Posterior vena cava (tissue), 2 donors: ENCODE measurements at regions not wholly inside any gene's neighbourhood (a gene's known extent, or its start where the extent isn't known, plus 50 kb on each side); places are given as distances from the start of the nearest gene placed in this dataset.

ENCODE experiments used
- DNase-seq: peaks from one replicate; pipeline ENCODE4 v3.0.0-alpha.2; 2020; ENCODE audit warnings: low spot score
- intact Hi-C, 2 donors: fragments of 100-400 bp; cut with DNase I; formaldehyde crosslinking; loops; one replicate each; pipeline versions ENCODE4 v1.14.1 to v1.14.2; 2022 to 2023
- donor health status: DM: yes; HTN: yes; CAD: no.
- donor health status: DM: yes; HTN: yes; CAD: no.

DNA sequence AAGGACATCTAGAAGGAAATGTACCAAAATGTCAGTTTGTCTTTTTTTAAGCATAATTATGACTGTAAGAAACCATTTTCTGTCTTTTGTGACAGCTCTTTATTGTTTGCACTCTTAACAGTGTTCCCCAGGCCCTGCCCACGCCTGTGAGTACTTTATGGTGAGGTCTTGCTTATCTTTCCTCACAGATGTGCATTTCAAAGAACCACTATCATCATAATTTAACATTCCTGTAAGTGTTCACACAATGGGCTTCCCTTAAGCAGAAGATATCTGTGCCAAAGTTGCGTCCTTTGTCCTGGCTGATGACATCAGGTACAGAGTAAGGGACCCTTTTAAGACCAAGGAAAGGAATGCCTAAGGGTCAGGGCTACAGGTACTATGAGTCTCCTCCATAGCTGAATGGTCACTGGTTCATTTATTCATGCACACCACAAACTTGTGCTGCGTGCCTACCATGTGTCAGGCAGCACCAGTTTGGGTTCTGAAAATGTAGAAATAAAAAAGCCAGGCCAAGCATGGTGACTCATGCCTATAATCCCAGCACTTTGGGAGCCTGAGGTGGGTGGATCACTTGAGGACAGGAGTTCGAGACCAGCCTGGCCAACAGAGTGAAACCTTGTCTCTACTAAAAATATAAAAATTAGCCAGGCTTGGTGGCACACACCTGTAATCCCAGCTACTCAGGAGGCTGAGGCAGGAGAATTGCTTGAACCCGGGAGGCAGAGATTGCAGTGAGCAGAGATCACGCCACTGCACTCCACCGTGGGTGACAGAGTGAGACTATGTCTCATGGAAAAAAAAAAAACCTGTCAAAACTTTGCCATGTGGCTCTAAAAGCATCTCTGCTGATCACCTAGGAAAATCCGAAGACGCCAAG lies 55.4 kb upstream of the NLK start:
- intact Hi-C loops = no loop called here
- DNase-seq = no peak

DNA sequence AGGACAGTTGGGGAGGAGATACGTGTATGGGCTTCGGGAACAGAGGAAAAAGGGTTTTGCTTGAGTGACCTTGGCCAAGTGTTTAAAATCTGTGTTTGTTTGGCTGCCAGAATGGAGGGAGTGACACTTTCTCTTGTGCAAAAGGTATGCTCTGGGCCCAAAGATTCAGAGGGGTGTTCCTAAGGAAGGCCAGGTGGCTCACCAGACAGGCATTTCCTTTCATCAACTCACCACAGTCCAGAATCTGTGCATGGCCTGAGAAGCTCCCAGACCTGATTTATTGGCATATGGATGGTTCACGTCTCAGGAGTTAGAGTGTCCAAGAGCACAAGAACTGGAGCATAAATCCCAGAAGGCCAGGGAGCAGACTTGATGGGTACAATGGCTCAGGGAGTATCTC lies 53.4 kb upstream of the NLK start:
- DNase-seq = no peak
- intact Hi-C loops = no loop called here

GRCh38 chr17:27990100-27990499 lies 52.4 kb upstream of the NLK start:
- intact Hi-C loops = no loop called here
- no peak for DNase-seq

DNA sequence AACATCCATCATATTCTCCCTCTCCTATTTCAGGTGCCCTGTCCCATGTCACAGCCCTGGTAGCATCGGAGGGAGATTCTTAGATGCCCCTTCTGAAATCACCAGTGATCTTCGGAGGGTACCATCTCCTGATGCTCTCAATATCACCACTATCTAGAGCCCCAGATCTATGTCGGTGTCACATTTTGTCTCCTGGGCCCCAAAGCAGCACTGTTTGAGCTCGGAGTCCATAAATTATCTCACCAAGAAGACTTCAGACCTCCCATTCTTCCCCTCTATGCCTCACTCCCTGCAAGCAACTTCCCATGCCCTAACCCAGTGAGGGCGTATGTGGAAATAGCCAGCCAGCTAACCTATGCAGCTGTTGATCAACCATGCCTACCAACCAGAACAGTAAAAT lies 51.5 kb upstream of the NLK start:
- intact Hi-C loops = no loop called here
- no peak for DNase-seq

GRCh38 chr17:27991462-27991993 lies 50.9 kb upstream of the NLK start:
- DNase-seq = no peak
- intact Hi-C loops = no loop called here
